ENCODE measurements at regions not wholly inside any gene's neighbourhood (a gene's known extent, or its start where the extent isn't known, plus 50 kb on each side); places are given as distances from the start of the nearest gene placed in this dataset.

- H3K4me3 ChIP-seq (replicated peaks in 1 of 2; ENCODE audit: low read depth in 2 of 2, low read length in 2 of 2), result no peak overlapping the region
- DNase-seq (ENCODE audit: low read depth in 2 of 2), result no peak
- no peak for TF ChIP-seq CTCF (IDR thresholded peaks at IDR 0.05; ENCODE audit: low read depth, low read length)
These were observed 925.5 kb downstream of the GATA3 start for GRCh38 chr10:8979976-8980375.

GRCh38 chr10:8981277-8981676, 926.8 kb downstream of the GATA3 start:
- no peak overlapping the region for H3K4me3 ChIP-seq (replicated peaks in 1 of 2; ENCODE audit: low read depth in 2 of 2, low read length in 2 of 2)
- TF ChIP-seq CTCF (IDR thresholded peaks at IDR 0.05; ENCODE audit: low read depth, low read length), result no peak

GRCh38 chr10:8985651-8986050, 931.2 kb downstream of the GATA3 start:
- no peak for TF ChIP-seq CTCF (IDR thresholded peaks at IDR 0.05; ENCODE audit: low read depth, low read length)
- no peak for DNase-seq (ENCODE audit: low read depth in 2 of 2)

More at GRCh38 chr10:8981277-8981676, 926.8 kb downstream of the GATA3 start:
- no peak for DNase-seq (ENCODE audit: low read depth in 2 of 2)

GRCh38 chr10:8986975-8987374, 932.5 kb downstream of the GATA3 start:
- TF ChIP-seq CTCF (IDR thresholded peaks at IDR 0.05; ENCODE audit: low read depth, low read length), result no peak
- DNase-seq (ENCODE audit: low read depth in 2 of 2), result no peak
- no peak overlapping the region for H3K4me3 ChIP-seq (replicated peaks in 1 of 2; ENCODE audit: low read depth in 2 of 2, low read length in 2 of 2)

More at GRCh38 chr10:8985651-8986050, 931.2 kb downstream of the GATA3 start:
- no peak overlapping the region for H3K4me3 ChIP-seq (replicated peaks in 1 of 2; ENCODE audit: low read depth in 2 of 2, low read length in 2 of 2)

- TF ChIP-seq CTCF (IDR thresholded peaks at IDR 0.05; ENCODE audit: low read depth, low read length), result no peak
- DNase-seq (ENCODE audit: low read depth in 2 of 2), result no peak
- H3K4me3 ChIP-seq (replicated peaks in 1 of 2; ENCODE audit: low read depth in 2 of 2, low read length in 2 of 2), result no peak overlapping the region
These were observed 933.2 kb downstream of the GATA3 start for GRCh38 chr10:8987712-8988111.

GRCh38 chr10:8990280-8990987, 935.9 kb downstream of the GATA3 start:
- no peak overlapping the region for H3K4me3 ChIP-seq (replicated peaks in 1 of 2; ENCODE audit: low read depth in 2 of 2, low read length in 2 of 2)
- no peak for TF ChIP-seq CTCF (IDR thresholded peaks at IDR 0.05; ENCODE audit: low read depth, low read length)
- DNase-seq (ENCODE audit: low read depth in 2 of 2), result no peak

GRCh38 chr10:8992009-8992408, 937.5 kb downstream of the GATA3 start:
- DNase-seq (ENCODE audit: low read depth in 2 of 2), result no peak
- H3K4me3 ChIP-seq (replicated peaks in 1 of 2; ENCODE audit: low read depth in 2 of 2, low read length in 2 of 2), result no peak overlapping the region
- no peak for TF ChIP-seq CTCF (IDR thresholded peaks at IDR 0.05; ENCODE audit: low read depth, low read length)
